ENCODE measurements at regions not wholly inside any gene's neighbourhood (a gene's known extent, or its start where the extent isn't known, plus 50 kb on each side); places are given as distances from the start of the nearest gene placed in this dataset.

DNA sequence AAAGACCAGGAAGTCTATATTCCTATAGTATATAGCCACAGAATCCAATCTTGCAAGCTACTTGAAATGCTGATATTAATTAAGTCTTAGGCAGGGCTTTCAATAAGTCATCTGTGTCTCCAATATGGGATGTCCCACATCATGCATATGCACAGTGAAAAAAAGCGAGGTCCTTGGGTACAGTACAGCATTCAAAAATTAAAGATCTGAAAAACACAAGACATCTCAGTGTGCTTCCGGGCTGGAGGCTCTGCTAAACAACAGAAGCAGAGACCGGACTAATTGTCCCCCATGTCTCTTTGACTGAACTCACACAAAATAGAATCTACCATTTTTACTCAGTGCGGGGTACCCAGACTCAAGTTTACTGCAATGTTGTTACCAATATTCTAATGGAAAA lies 156.0 kb downstream of the DAD1 start:
- Histone ChIP-seq H3K27me3 (no peaks in the 10 kb centered on the region), H3K4me3 (no peak overlapping the region), H3K4me1 (peaks cover 29 to 46% (median 39%) of the 10 kb centered on the region in 4 donors), H3K9me3 (no peaks in the 10 kb centered on the region), H3K36me3 (no peaks in the 10 kb centered on the region), H3K27ac (peak overlapping the region in 4 of 5 donors; percentile 43 to 63 (median 58))
- DNase-seq: no peak
- TF ChIP-seq, protein P1, sequence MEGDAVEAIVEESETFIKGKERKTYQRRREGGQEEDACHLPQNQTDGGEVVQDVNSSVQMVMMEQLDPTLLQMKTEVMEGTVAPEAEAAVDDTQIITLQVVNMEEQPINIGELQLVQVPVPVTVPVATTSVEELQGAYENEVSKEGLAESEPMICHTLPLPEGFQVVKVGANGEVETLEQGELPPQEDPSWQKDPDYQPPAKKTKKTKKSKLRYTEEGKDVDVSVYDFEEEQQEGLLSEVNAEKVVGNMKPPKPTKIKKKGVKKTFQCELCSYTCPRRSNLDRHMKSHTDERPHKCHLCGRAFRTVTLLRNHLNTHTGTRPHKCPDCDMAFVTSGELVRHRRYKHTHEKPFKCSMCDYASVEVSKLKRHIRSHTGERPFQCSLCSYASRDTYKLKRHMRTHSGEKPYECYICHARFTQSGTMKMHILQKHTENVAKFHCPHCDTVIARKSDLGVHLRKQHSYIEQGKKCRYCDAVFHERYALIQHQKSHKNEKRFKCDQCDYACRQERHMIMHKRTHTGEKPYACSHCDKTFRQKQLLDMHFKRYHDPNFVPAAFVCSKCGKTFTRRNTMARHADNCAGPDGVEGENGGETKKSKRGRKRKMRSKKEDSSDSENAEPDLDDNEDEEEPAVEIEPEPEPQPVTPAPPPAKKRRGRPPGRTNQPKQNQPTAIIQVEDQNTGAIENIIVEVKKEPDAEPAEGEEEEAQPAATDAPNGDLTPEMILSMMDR (IDR thresholded peaks at IDR 0.05): no peak
- no peak for TF ChIP-seq EP300 (IDR thresholded peaks at IDR 0.05)
- TF ChIP-seq POLR2A (IDR thresholded peaks at IDR 0.05): no peak
- TF ChIP-seq POLR2AphosphoS5 (IDR thresholded peaks at IDR 0.05): no peak
- 43 to 56% (median 48%) methylated on average over 4 of the region's 4 CpGs for WGBS, 5 donors
- intact Hi-C loops (cut with DNase I; ENCODE audit: low total_unique reads): no loop called here

DNA sequence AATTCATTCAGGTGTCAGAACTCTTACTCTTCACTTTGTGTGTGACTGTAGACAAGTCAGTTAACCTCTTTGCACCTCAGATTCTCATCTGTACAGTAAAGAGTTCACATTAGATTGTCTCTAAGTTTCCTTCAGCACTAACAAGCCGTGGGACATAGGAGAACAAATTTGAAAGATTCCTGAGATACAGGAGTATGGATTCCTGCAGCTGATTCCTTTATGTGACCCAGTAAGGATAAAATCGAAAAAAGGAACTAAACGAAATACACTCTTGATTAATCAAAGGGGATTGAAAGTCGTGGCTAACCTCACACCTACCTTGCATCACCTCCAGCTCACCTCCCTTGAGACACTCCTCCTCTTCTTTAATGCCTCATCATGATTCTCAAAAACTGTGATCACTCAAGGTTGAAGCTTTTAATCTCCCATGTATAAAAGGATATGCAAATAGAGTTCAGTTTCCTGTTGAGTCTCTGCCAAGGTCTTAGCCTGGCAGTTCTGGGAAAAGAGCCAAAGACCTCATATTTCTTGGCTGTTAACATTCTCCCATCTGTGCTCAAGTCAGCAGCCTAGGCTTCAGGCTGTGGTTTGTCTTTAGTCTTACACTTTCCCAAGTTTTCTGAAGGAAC lies 156.6 kb downstream of the DAD1 start:
- DNase-seq: peak; percentile 65 to 95
- intact Hi-C loops (cut with DNase I; ENCODE audit: low total_unique reads): no loop called here
- WGBS, 5 donors: 2 to 13% (median 4%) methylated on average over 4 of the region's 4 CpGs
- TF ChIP-seq, protein P1 (IDR thresholded peaks at IDR 0.05): no peak
- peak; percentile 53 to 80 (median 67) for TF ChIP-seq POLR2AphosphoS5 (IDR thresholded peaks at IDR 0.05)
- Histone ChIP-seq H3K36me3 (no peaks in the 10 kb centered on the region), H3K27ac (peak overlapping the region; percentile 45 to 63 (median 54)), H3K27me3 (no peaks in the 10 kb centered on the region), H3K4me3 (no peak overlapping the region), H3K4me1 (peaks cover 35 to 52% (median 45%) of the 10 kb centered on the region in 4 donors), H3K9me3 (no peaks in the 10 kb centered on the region)

DNA sequence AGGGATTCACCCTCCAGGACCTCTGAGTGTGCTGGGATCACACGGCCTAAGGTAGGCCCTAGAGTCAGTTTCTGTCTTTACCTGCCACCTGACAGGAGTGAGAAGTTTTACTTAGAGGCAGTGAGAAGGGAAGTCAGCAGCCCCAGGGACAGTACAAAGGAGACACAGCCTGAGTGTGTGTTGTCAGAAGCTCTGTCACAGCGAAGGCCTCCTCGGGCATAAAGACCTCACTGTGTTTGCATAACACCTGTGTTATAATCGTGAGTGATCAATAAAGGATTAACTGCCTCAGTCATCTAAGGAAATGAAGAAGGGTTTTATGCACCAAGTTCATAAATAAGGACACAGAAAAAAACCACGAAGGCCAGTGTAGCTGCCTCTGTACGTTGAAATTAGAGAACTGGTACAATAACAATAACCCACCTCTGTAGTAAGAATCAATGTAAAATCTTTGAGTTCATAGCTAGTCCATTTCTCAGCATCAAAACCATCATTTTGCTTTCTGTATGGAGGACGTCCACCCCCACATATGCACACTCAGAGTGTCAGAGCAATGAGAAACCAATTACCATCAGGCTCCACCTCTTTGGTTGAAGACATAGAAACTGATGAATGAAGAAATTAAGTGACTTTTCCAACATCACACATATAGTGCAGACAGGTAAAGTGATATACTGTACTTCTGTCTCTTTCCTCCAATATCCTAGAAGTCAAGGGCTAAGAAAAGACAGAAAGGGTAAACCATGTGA lies 159.3 kb downstream of the DAD1 start:
- no peaks in the 10 kb centered on the region for H3K36me3 ChIP-seq

DNA sequence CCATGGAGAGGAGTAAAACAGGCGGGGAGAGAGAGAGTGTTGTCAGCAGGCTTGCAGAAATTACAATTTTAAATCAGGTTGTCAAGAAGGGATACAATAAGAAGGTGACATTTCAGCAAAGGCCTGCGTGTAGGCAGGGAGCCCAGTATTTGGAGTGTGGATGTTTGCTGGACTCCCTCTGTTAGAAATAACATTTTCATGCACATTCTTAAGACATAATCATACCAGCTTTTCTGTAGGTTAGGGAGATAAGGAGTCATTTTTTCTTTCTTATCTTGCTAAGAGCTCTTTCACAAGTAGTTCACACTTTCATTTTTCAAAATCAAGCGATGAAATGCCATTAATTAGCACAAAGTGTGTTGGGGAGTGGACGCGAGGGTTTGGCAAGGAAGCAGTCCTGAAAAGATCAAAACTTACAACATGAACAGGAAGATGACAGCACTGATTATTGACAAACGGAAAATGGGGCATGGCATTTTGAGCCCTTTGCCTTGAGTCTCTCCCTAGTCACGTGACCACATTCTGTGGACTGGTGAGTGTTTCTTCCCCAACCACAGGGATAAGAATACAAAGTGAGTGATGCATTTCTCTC lies 160.2 kb downstream of the DAD1 start:
- peak in 1 of 2 donors; percentile 31 for DNase-seq
- peaks cover 38 to 56% (median 47%) of the 10 kb centered on the region in 4 donors for H3K4me1 ChIP-seq
- H3K27me3 ChIP-seq: no peaks in the 10 kb centered on the region
- H3K27ac ChIP-seq: peak overlapping the region in 3 of 5 donors; percentile 16 to 74 (median 50)
- H3K36me3 ChIP-seq: no peaks in the 10 kb centered on the region
- H3K9me3 ChIP-seq: no peaks in the 10 kb centered on the region
- intact Hi-C loops (cut with DNase I; ENCODE audit: low total_unique reads): no loop called here
- H3K4me3 ChIP-seq: no peak overlapping the region
- WGBS, 5 donors: 16 to 41% (median 26%) methylated on average over 7 of the region's 7 CpGs
- TF ChIP-seq POLR2AphosphoS5 (IDR thresholded peaks at IDR 0.05) (peak in 1 of 3 donors; percentile 19), POLR2A (IDR thresholded peaks at IDR 0.05) (no peak), EP300 (IDR thresholded peaks at IDR 0.05) (no peak)
- TF ChIP-seq, protein P1 (IDR thresholded peaks at IDR 0.05): no peak

More for the DNA sequence above, 159.3 kb downstream of the DAD1 start:
- Histone ChIP-seq H3K9me3 (no peaks in the 10 kb centered on the region), H3K27ac (peak overlapping the region in 2 of 5 donors; percentile 50 to 74), H3K4me3 (no peak overlapping the region), H3K4me1 (peaks cover 38 to 57% (median 51%) of the 10 kb centered on the region in 4 donors), H3K27me3 (no peaks in the 10 kb centered on the region)
- intact Hi-C loops (cut with DNase I; ENCODE audit: low total_unique reads): no loop called here
- WGBS, 5 donors: 56 to 80% (median 68%) methylated on average over 7 of the region's 7 CpGs
- DNase-seq: no peak
- TF ChIP-seq POLR2AphosphoS5 (IDR thresholded peaks at IDR 0.05) (no peak), EP300 (IDR thresholded peaks at IDR 0.05) (no peak), POLR2A (IDR thresholded peaks at IDR 0.05) (no peak)
- TF ChIP-seq, protein P1 (IDR thresholded peaks at IDR 0.05): no peak
